Naive thymus-derived CD4-positive, alpha-beta T cell (primary cell): ENCODE measurements at regions not wholly inside any gene's neighbourhood (a gene's known extent, or its start where the extent isn't known, plus 50 kb on each side); places are given as distances from the start of the nearest gene placed in this dataset.

Experiments
- ATAC-seq: fragments of 150-1000 bp; cut with Tn5 transposase; 2 replicates; pipeline ENCODE4 v1.10.0; 2021; ENCODE audit warnings: mild to moderate bottlenecking, moderate library complexity
- CTCF ChIA-PET: fragments of 350-600 bp; sonication (Branson Sonifier 250); formaldehyde crosslinking; loops from one replicate; lab custom pipeline; 2021; ENCODE audit warnings: antibody characterized with exemption; lab: Charles Lee
- POLR2A ChIA-PET: fragments of 350-600 bp; sonication (Branson Sonifier 250); formaldehyde crosslinking; loops from one replicate; lab custom pipeline; 2021; ENCODE audit warnings: antibody characterized with exemption, inconsistent platforms; lab: Charles Lee
- DNase-seq, 9 donors: peaks; one replicate each; pipeline versions ENCODE4 v3.0.0 to v3.0.0-alpha.2; 2020 to 2022; ENCODE audit warnings: mixed read lengths in 1 of 9
- H3K27ac ChIP-seq: one replicate; pipeline ENCODE4 v1.7.0; 2013; ENCODE audit warnings: mild to moderate bottlenecking, low read depth, low read length, moderate library complexity
- H3K27me3 ChIP-seq, 2 donors: one replicate each; pipeline ENCODE4 v1.7.0; 2013; ENCODE audit warnings: low read length in 2 of 2, mild to moderate bottlenecking in 2 of 2, moderate library complexity in 2 of 2; ENCODE audit not compliant: control insufficient read depth in 2 of 2, insufficient read depth in 2 of 2
- H3K36me3 ChIP-seq, 3 experiments: 1 replicate in 2 of 3; 2 replicates in 1 of 3; pipeline ENCODE4 v1.7.0; 2013; ENCODE audit warnings: low read length in 3 of 3, mild to moderate bottlenecking in 3 of 3, moderate library complexity in 1 of 3; ENCODE audit not compliant: insufficient read depth in 3 of 3, control insufficient read depth in 2 of 3
- H3K4me1 ChIP-seq, 2 donors: one replicate each; pipeline ENCODE4 v1.7.0; 2013; ENCODE audit warnings: low read length in 2 of 2, mild to moderate bottlenecking in 2 of 2, moderate library complexity in 1 of 2; ENCODE audit not compliant: control insufficient read depth in 2 of 2, insufficient read depth in 2 of 2
- H3K4me3 ChIP-seq: 2 replicates; pipeline ENCODE4 v1.7.0; 2013; ENCODE audit warnings: mild to moderate bottlenecking, low read length
- H3K9me3 ChIP-seq, 3 experiments: 1 replicate in 2 of 3; 2 replicates in 1 of 3; pipeline ENCODE4 v1.7.0; 2013; ENCODE audit warnings: low read length in 3 of 3; ENCODE audit not compliant: control insufficient read depth in 2 of 3
- H3K27ac Mint-ChIP-seq, 9 donors: one replicate each; pipeline ENCODE4 v1.8.0; 2020 to 2022; ENCODE audit warnings: mixed read lengths in 9 of 9, mild to moderate bottlenecking in 8 of 9, moderate library complexity in 5 of 9, inconsistent platforms in 2 of 9
- H3K27me3 Mint-ChIP-seq, 5 donors: one replicate each; pipeline ENCODE4 v1.8.0; 2021 to 2022; ENCODE audit warnings: mixed read lengths in 5 of 5, mild to moderate bottlenecking in 1 of 5
- H3K36me3 Mint-ChIP-seq, 5 donors: one replicate each; pipeline ENCODE4 v1.8.0; 2020 to 2022; ENCODE audit warnings: mixed read lengths in 5 of 5, mild to moderate bottlenecking in 3 of 5, inconsistent platforms in 1 of 5
- H3K4me1 Mint-ChIP-seq, 7 donors: one replicate each; pipeline ENCODE4 v1.8.0; 2020 to 2022; ENCODE audit warnings: mixed read lengths in 7 of 7, mild to moderate bottlenecking in 3 of 7, inconsistent platforms in 1 of 7
- H3K4me3 Mint-ChIP-seq, 10 donors: one replicate each; pipeline ENCODE4 v1.8.0; 2020 to 2022; ENCODE audit warnings: mild to moderate bottlenecking in 10 of 10, mixed read lengths in 10 of 10, moderate library complexity in 6 of 10, inconsistent platforms in 2 of 10
- H3K9me3 Mint-ChIP-seq, 11 donors: one replicate each; pipeline ENCODE4 v1.8.0; 2020 to 2022; ENCODE audit warnings: mixed read lengths in 11 of 11, mild to moderate bottlenecking in 4 of 11, inconsistent platforms in 1 of 11, moderate library complexity in 1 of 11
- intact Hi-C, 2 donors: fragments of 100-400 bp; cut with micrococcal nuclease; formaldehyde crosslinking; loops; one replicate each; pipeline ENCODE4 v1.15.1; 2023

DNA sequence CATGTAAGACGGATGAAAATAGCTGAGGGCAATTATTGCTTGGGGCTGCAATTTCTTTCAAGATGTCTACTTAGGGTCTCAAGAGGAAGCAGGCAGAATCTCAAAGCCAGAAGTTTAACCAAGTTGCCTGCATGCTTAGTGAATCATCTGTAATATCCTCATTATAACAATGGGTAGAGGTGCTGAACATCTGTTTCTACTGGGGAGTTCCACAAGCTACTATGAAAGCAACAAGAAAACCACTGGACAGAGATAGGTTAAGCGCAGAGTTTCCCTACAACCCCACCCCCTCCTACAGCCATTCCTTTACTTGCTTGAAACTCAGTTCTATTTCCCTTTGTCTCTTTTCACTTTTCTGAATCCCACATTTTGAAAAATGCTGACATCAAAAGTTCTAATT, 759.4 kb upstream of the GBE1 start:
- H3K27me3 ChIP-seq: no peaks in the 10 kb centered on the region
- CTCF ChIA-PET: no interaction called here

GRCh38 chr3:82509951-82510603, 748.6 kb upstream of the GBE1 start:
- Histone ChIP-seq H3K27me3 (no peaks in the 10 kb centered on the region), H3K36me3 (no peaks in the 10 kb centered on the region), H3K4me1 (no peaks in the 10 kb centered on the region), H3K9me3 (no peaks in the 10 kb centered on the region), H3K4me3 (no peak overlapping the region), H3K27ac (no peak overlapping the region)
- ChIA-PET POLR2A (no interaction called here), CTCF (no interaction called here)
- H3K4me1 Mint-ChIP-seq: no peaks in the 10 kb centered on the region
- intact Hi-C loops: no loop called here
- DNase-seq: no peak
- H3K27ac Mint-ChIP-seq: no peak overlapping the region
- H3K36me3 Mint-ChIP-seq: no peaks in the 10 kb centered on the region
- no peak for ATAC-seq
- H3K4me3 Mint-ChIP-seq: no peak overlapping the region
- no peaks in the 10 kb centered on the region for H3K27me3 Mint-ChIP-seq
- peaks cover 0 to 6% (median 3%) of the 10 kb centered on the region in 11 donors for H3K9me3 Mint-ChIP-seq

More for the DNA sequence above, 759.4 kb upstream of the GBE1 start:
- DNase-seq (no peak), ATAC-seq (no peak)
- no peaks in the 10 kb centered on the region for H3K4me1 ChIP-seq
- Mint-ChIP-seq H3K27me3 (no peaks in the 10 kb centered on the region), H3K36me3 (no peaks in the 10 kb centered on the region), H3K4me1 (no peaks in the 10 kb centered on the region), H3K27ac (no peak overlapping the region), H3K4me3 (no peak overlapping the region), H3K9me3 (peaks cover 0 to 29% (median 8%) of the 10 kb centered on the region in 11 donors)
- intact Hi-C loops: no loop called here
- POLR2A ChIA-PET: no interaction called here
- H3K27ac ChIP-seq: no peak overlapping the region
- no peaks in the 10 kb centered on the region for H3K36me3 ChIP-seq
- no peaks in the 10 kb centered on the region for H3K9me3 ChIP-seq
- H3K4me3 ChIP-seq: no peak overlapping the region

DNA sequence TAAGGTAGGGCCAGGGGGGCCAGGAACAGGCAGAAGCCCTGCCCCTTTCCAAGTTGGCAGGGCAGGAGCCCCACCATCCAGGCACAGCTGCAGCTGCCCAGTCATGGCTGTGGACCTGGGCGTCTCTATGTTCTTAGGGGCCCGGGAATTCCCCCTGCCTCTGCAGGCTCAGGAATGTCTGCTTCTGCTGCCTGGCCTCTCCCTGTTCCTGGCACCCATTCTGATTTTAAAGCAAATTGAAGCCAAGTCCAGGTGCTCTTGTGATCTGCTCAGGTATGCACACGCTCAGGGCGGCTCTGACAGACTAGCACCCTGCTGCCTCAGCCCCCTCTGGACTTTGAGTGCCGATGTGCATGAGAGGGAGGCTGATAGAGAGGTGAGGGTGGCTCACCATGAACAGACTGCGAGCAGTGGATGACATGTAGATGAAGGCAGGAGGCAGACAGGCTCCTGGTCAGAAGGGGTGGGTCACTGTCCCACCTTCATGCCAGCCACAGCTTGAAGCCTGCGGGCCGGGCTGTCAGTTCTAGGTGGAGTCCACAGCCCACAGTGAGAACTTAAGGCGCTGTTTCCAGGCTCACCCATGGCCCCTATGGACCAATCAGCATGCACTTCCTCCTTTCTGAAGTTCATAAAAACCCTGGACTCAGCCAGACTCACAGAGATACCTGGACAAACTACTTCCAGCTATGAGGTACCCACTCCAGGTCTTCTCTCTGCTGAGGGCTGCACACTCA, 747.8 kb upstream of the GBE1 start:
- ChIA-PET POLR2A (no interaction called here), CTCF (no interaction called here)
- no peaks in the 10 kb centered on the region for H3K4me1 ChIP-seq
- no peaks in the 10 kb centered on the region for H3K27me3 ChIP-seq
- Mint-ChIP-seq H3K36me3 (no peaks in the 10 kb centered on the region), H3K4me1 (no peaks in the 10 kb centered on the region), H3K9me3 (peaks cover 0 to 6% (median 3%) of the 10 kb centered on the region in 11 donors), H3K4me3 (no peak overlapping the region), H3K27ac (no peak overlapping the region), H3K27me3 (no peaks in the 10 kb centered on the region)
- DNase-seq (no peak), ATAC-seq (no peak)
- no peak overlapping the region for H3K4me3 ChIP-seq
- no peaks in the 10 kb centered on the region for H3K36me3 ChIP-seq
- H3K9me3 ChIP-seq: no peaks in the 10 kb centered on the region
- H3K27ac ChIP-seq: no peak overlapping the region
- intact Hi-C loops: no loop called here

- H3K27ac ChIP-seq: no peak overlapping the region
- H3K4me1 Mint-ChIP-seq: no peaks in the 10 kb centered on the region
- no peak overlapping the region for H3K4me3 ChIP-seq
- ChIA-PET POLR2A (no interaction called here), CTCF (no interaction called here)
- no peaks in the 10 kb centered on the region for H3K9me3 ChIP-seq
- DNase-seq (no peak), ATAC-seq (no peak)
- no peaks in the 10 kb centered on the region for H3K27me3 ChIP-seq
- H3K36me3 Mint-ChIP-seq: no peaks in the 10 kb centered on the region
- no peaks in the 10 kb centered on the region for H3K36me3 ChIP-seq
- no peak overlapping the region for H3K27ac Mint-ChIP-seq
- peaks cover 0 to 9% (median 3%) of the 10 kb centered on the region in 11 donors for H3K9me3 Mint-ChIP-seq
- intact Hi-C loops: no loop called here
- no peaks in the 10 kb centered on the region for H3K27me3 Mint-ChIP-seq
- no peak overlapping the region for H3K4me3 Mint-ChIP-seq
- H3K4me1 ChIP-seq: no peaks in the 10 kb centered on the region
Observed at GRCh38 chr3:82506204-82506603, 744.8 kb upstream of the GBE1 start.

GRCh38 chr3:82505079-82505756, 743.8 kb upstream of the GBE1 start:
- no peak overlapping the region for H3K27ac Mint-ChIP-seq

GRCh38 chr3:82498186-82498585, 736.7 kb upstream of the GBE1 start:
- Histone ChIP-seq H3K9me3 (no peaks in the 10 kb centered on the region), H3K27me3 (no peaks in the 10 kb centered on the region), H3K4me1 (no peaks in the 10 kb centered on the region), H3K4me3 (no peak overlapping the region), H3K36me3 (no peaks in the 10 kb centered on the region), H3K27ac (no peak overlapping the region)
- CTCF ChIA-PET: no interaction called here
- Mint-ChIP-seq H3K27ac (no peak overlapping the region), H3K4me1 (no peaks in the 10 kb centered on the region), H3K9me3 (peaks cover 0 to 22% (median 3%) of the 10 kb centered on the region in 11 donors), H3K27me3 (no peaks in the 10 kb centered on the region), H3K36me3 (no peaks in the 10 kb centered on the region), H3K4me3 (no peak overlapping the region)
- intact Hi-C loops: no loop called here
- ATAC-seq (no peak), DNase-seq (no peak)
- POLR2A ChIA-PET: no interaction called here

More at GRCh38 chr3:82505079-82505756, 743.8 kb upstream of the GBE1 start:
- no peaks in the 10 kb centered on the region for H3K27me3 Mint-ChIP-seq
- H3K4me3 Mint-ChIP-seq: no peak overlapping the region
- ATAC-seq (peak; percentile 16), DNase-seq (no peak)
- no peaks in the 10 kb centered on the region for H3K4me1 Mint-ChIP-seq
- intact Hi-C loops: no loop called here
- CTCF ChIA-PET: no interaction called here
- no peaks in the 10 kb centered on the region for H3K36me3 ChIP-seq
- H3K9me3 ChIP-seq: no peaks in the 10 kb centered on the region
- no peaks in the 10 kb centered on the region for H3K36me3 Mint-ChIP-seq
- no peaks in the 10 kb centered on the region for H3K27me3 ChIP-seq
- H3K9me3 Mint-ChIP-seq: peaks cover 0 to 14% (median 3%) of the 10 kb centered on the region in 11 donors
- POLR2A ChIA-PET: no interaction called here
- H3K27ac ChIP-seq: no peak overlapping the region
- H3K4me1 ChIP-seq: no peaks in the 10 kb centered on the region
- H3K4me3 ChIP-seq: no peak overlapping the region
